ENCODE measurements at regions not wholly inside any gene's neighbourhood (a gene's known extent, or its start where the extent isn't known, plus 50 kb on each side); places are given as distances from the start of the nearest gene placed in this dataset.
"Not testable (repeated sequence)": the region's sequence is repeated elsewhere in the genome, so short reads cannot be mapped to it uniquely, and the experiment has no call there.

DNA sequence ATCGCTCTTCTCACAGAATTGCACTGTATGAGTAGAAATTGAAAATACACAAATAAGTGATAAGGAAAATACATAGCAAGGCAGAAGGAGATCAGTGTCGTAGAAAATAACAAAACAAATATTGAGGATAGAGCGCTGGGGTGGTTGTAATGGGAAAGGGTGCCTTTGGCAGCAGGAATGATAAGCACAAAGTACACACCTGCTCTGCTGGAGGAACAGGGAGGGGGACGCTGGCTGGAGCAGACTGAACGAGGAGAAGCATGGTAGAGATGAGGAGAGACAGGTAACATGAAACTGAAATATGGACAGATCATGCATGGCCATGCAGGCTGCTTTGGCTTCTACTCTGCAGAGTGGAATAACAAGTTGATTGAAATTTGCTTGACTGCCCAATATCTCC lies 181.2 kb upstream of the FSHR start:
- TF ChIP-seq CTCF (IDR thresholded peaks at IDR 0.05; ENCODE audit: low read depth, low read length, missing control alignments): no peak
- no peak overlapping the region for H3K4me3 ChIP-seq (ENCODE audit: low read depth, low read length)
- DNase-seq (ENCODE audit: low read depth): no peak

- DNase-seq (ENCODE audit: low read depth): no peak
- no peak for TF ChIP-seq CTCF (IDR thresholded peaks at IDR 0.05; ENCODE audit: low read depth, low read length, missing control alignments)
- H3K4me3 ChIP-seq (ENCODE audit: low read depth, low read length): no peak overlapping the region
Observed at GRCh38 chr2:49332415-49332814, 178.1 kb upstream of the FSHR start.

- TF ChIP-seq CTCF (IDR thresholded peaks at IDR 0.05; ENCODE audit: low read depth, low read length, missing control alignments): no peak
- DNase-seq (ENCODE audit: low read depth): no peak
- H3K4me3 ChIP-seq (ENCODE audit: low read depth, low read length): no peak overlapping the region
Observed at GRCh38 chr2:49318531-49318930, 164.2 kb upstream of the FSHR start.

DNA sequence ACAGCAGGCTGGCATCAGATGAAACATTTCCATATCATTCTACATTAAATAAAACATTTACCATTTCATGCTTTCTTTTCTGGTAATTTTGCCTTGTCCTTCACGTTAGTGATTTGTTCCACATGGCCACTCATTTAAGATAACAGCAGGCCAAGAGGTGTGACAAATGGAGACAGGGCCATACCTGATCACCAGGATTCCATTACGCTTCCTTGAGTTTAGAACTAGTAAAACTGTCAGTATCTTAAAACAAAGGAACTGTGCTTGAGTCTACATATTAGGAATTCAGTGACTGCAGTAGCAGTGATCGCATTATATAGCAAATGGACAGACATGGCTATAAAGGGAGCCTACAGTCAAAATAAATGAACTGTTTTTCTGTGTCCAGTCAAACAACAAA lies 155.1 kb upstream of the FSHR start:
- no peak overlapping the region for H3K4me3 ChIP-seq (ENCODE audit: low read depth, low read length)
- TF ChIP-seq CTCF (IDR thresholded peaks at IDR 0.05; ENCODE audit: low read depth, low read length, missing control alignments): no peak
- DNase-seq (ENCODE audit: low read depth): no peak

DNA sequence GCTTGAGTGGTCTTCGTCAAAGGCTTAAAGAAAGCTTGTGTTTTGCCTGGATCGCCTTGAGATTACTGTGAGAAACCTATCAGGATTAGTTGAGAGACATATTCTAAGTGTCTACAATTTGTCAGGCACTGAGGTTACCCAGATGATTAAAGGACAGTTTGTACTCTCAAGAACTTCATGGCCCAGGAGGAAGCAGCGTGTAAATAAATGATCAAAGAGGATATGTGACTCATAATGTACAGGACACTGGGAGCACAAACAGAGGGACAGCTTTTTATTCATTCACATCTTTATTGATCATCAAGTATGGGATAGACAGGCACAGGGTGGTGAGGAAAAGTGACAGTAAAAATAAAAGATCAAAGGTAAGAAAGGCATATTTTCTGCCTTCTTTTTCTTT lies 152.6 kb upstream of the FSHR start:
- H3K4me3 ChIP-seq (ENCODE audit: low read depth, low read length): no peak overlapping the region
- DNase-seq (ENCODE audit: low read depth): no peak
- no peak for TF ChIP-seq CTCF (IDR thresholded peaks at IDR 0.05; ENCODE audit: low read depth, low read length, missing control alignments)

DNA sequence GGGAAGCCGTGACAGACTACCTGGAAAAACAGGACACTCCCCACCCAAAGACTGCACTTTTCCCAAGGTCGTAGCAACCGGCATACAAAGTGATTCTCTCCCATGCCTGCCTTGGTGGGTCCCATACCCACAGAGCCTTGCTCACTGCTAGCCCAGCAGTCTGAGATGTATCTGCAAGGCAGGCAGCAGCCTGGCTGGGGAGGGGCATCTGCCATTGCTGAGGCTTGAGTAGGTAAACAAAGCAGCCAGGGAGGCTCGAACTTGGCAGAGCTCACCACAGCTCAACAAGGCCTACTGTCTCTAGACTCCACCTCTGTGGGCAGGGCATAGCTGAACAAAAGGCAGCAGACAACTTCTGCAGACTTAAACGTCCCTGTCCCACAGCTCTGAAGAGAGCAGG lies 144.4 kb upstream of the FSHR start:
- not testable (repeated sequence) for DNase-seq (ENCODE audit: low read depth)

GRCh38 chr2:49298230-49298629 lies 143.9 kb upstream of the FSHR start:
- no peak for TF ChIP-seq CTCF (IDR thresholded peaks at IDR 0.05; ENCODE audit: low read depth, low read length, missing control alignments)
- no peak for DNase-seq (ENCODE audit: low read depth)
- no peak overlapping the region for H3K4me3 ChIP-seq (ENCODE audit: low read depth, low read length)

More for the DNA sequence above, 144.4 kb upstream of the FSHR start:
- not testable (repeated sequence) for H3K4me3 ChIP-seq (ENCODE audit: low read depth, low read length)
